Esophagus squamous epithelium (tissue), 4 donors: ENCODE measurements at regions not wholly inside any gene's neighbourhood (a gene's known extent, or its start where the extent isn't known, plus 50 kb on each side); places are given as distances from the start of the nearest gene placed in this dataset.

Source experiments
- POLR2A ChIP-seq, 4 donors: fragments of 450-650 bp; IDR thresholded peaks; one replicate each; pipeline ENCODE4 v1.6.1; 2017; ENCODE audit warnings: antibody characterized with exemption in 4 of 4, mild to moderate bottlenecking in 4 of 4, moderate library complexity in 3 of 4
- TF ChIP-seq, protein P1 (sequence below), 6 experiments: fragments of 450-650 bp in 4 of 6; fragments of 200-600 bp in 2 of 6; sonication (generic) in 2 of 6; IDR thresholded peaks; one replicate each; pipeline ENCODE4 v1.5.1; 2016 to 2019; ENCODE audit warnings: antibody characterized with exemption in 6 of 6, mild to moderate bottlenecking in 4 of 6, moderate library complexity in 4 of 6

DNA sequence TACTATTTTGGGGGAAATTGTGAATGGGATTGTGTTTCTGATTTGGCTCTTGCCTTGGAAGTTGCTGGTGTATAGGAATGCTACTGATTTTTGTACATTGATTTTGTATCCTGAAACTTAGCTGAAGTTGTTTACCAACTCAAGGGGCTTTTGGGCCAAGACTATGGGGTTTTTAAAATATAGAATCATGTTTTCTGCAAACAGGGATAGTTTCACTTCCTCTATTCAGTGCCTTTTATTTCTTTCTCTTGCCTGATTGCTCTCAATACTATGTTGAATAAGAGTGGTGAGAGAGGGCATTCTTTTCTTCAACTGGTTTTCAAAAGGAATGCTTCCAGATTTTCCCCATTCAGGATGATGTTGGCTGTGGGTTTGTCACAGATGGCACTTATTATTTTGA is 1383.8 kb upstream of the ACVR2A start:
- TF ChIP-seq, protein P1, sequence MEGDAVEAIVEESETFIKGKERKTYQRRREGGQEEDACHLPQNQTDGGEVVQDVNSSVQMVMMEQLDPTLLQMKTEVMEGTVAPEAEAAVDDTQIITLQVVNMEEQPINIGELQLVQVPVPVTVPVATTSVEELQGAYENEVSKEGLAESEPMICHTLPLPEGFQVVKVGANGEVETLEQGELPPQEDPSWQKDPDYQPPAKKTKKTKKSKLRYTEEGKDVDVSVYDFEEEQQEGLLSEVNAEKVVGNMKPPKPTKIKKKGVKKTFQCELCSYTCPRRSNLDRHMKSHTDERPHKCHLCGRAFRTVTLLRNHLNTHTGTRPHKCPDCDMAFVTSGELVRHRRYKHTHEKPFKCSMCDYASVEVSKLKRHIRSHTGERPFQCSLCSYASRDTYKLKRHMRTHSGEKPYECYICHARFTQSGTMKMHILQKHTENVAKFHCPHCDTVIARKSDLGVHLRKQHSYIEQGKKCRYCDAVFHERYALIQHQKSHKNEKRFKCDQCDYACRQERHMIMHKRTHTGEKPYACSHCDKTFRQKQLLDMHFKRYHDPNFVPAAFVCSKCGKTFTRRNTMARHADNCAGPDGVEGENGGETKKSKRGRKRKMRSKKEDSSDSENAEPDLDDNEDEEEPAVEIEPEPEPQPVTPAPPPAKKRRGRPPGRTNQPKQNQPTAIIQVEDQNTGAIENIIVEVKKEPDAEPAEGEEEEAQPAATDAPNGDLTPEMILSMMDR (IDR thresholded peaks at IDR 0.05) = no peak
- TF ChIP-seq POLR2A (IDR thresholded peaks at IDR 0.05) = no peak
